Activated T-cell treated with anti-CD3 and anti-CD28 coated beads for 48 hours (primary cell): ENCODE measurements at regions not wholly inside any gene's neighbourhood (a gene's known extent, or its start where the extent isn't known, plus 50 kb on each side); places are given as distances from the start of the nearest gene placed in this dataset.

Experiments used
- DNase-seq: peaks from one replicate; pipeline ENCODE4 v3.0.0-alpha.2; 2020; ENCODE audit warnings: low read depth

GRCh38 chr10:36634916-36635315 lies 490.5 kb upstream of the ANKRD30A start:
- DNase-seq = no peak

- DNase-seq = no peak
These were observed 495.1 kb upstream of the ANKRD30A start for GRCh38 chr10:36630267-36630666.

GRCh38 chr10:36629476-36629875 lies 495.9 kb upstream of the ANKRD30A start:
- DNase-seq = no peak

GRCh38 chr10:36624551-36625100 lies 500.8 kb upstream of the ANKRD30A start:
- DNase-seq = no peak

GRCh38 chr10:36621346-36621745 lies 504.1 kb upstream of the ANKRD30A start:
- no peak for DNase-seq

GRCh38 chr10:36612436-36612835 lies 513.0 kb upstream of the ANKRD30A start:
- no peak for DNase-seq

GRCh38 chr10:36608866-36609265 lies 516.5 kb upstream of the ANKRD30A start:
- no peak for DNase-seq

- DNase-seq = no peak
These were observed 517.1 kb upstream of the ANKRD30A start for GRCh38 chr10:36608251-36608650.

GRCh38 chr10:36606234-36606839 lies 519.1 kb upstream of the ANKRD30A start:
- DNase-seq = no peak

- no peak for DNase-seq
These were observed 521.1 kb upstream of the ANKRD30A start for GRCh38 chr10:36604316-36604715.

GRCh38 chr10:36603688-36604087 lies 521.7 kb upstream of the ANKRD30A start:
- DNase-seq = no peak

GRCh38 chr10:36602374-36602773 lies 523.0 kb upstream of the ANKRD30A start:
- no peak for DNase-seq

GRCh38 chr10:36597756-36598320 lies 527.6 kb upstream of the ANKRD30A start:
- no peak for DNase-seq

- DNase-seq = no peak
These were observed 532.4 kb upstream of the ANKRD30A start for GRCh38 chr10:36592964-36593363.

- no peak for DNase-seq
These were observed 534.0 kb upstream of the ANKRD30A start for GRCh38 chr10:36591436-36591835.

GRCh38 chr10:36583690-36584089 lies 541.7 kb upstream of the ANKRD30A start:
- DNase-seq = no peak

- DNase-seq = no peak
These were observed 544.2 kb upstream of the ANKRD30A start for GRCh38 chr10:36581237-36581636.

GRCh38 chr10:36578306-36578705 lies 547.1 kb upstream of the ANKRD30A start:
- no peak for DNase-seq

- no peak for DNase-seq
These were observed 548.3 kb upstream of the ANKRD30A start for GRCh38 chr10:36577126-36577525.

GRCh38 chr10:36574207-36574606 lies 551.2 kb upstream of the ANKRD30A start:
- no peak for DNase-seq

GRCh38 chr10:36573246-36573645 lies 552.2 kb upstream of the ANKRD30A start:
- DNase-seq = no peak

- no peak for DNase-seq
These were observed 561.0 kb upstream of the ANKRD30A start for GRCh38 chr10:36564433-36564832.

- no peak for DNase-seq
These were observed 565.7 kb upstream of the ANKRD30A start for GRCh38 chr10:36559412-36560400.
